ENCODE measurements at regions not wholly inside any gene's neighbourhood (a gene's known extent, or its start where the extent isn't known, plus 50 kb on each side); places are given as distances from the start of the nearest gene placed in this dataset.
"Not testable (repeated sequence)": the region's sequence is repeated elsewhere in the genome, so short reads cannot be mapped to it uniquely, and the experiment has no call there.

DNA sequence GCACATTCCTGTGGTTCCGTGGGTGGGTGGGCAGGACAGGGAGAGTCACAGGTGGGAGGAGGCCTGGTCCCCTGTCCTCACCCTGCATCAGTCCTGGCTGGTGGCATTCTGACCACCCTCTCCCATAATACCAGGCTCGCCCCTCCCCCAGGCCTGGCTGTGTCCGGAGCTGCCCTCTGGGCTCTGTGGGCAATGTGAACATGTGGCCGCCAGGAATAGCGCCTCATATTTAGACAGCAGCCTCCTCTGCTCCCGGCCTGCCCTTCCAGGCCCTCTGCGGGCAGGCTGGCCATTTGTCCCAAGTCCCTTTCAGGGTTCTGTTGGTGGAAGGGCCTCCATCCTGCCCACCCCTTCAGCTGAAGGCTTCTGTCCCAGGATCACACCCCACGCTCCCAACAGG is 4482.2 kb upstream of the TPTE start:
- H3K36me3 Mint-ChIP-seq (ENCODE audit: low read depth); H3K4me1 Mint-ChIP-seq (ENCODE audit: low read depth); H3K4me3 Mint-ChIP-seq (ENCODE audit: unreplicated experiment); H3K27me3 Mint-ChIP-seq (ENCODE audit: low read depth); H3K27ac Mint-ChIP-seq (ENCODE audit: unreplicated experiment); DNase-seq (ENCODE audit: low spot score); H3K9me3 Mint-ChIP-seq (ENCODE audit: low read depth): not testable (repeated sequence)

DNA sequence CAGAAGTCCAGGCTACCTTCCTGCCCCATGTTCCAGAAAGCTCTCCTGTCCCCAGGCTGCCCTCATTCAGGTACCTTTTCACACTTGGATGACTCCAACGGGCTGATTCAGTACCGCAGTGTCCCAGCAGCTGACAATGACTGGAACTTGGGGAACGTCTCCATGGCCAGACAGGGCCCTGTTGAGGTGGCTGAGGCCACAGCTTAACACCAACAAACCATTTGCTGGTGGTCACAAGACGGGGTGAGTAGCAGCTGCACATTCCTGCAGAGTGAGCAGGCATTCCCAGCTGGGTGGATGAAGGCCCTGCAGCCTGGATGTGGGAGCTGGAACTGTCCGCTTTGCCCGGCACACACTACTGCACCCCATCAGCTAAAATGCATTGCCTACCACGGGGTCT is 4481.3 kb upstream of the TPTE start:
- not testable (repeated sequence) for DNase-seq (ENCODE audit: low spot score); H3K27me3 Mint-ChIP-seq (ENCODE audit: low read depth); H3K27ac Mint-ChIP-seq (ENCODE audit: unreplicated experiment); H3K36me3 Mint-ChIP-seq (ENCODE audit: low read depth); H3K9me3 Mint-ChIP-seq (ENCODE audit: low read depth); H3K4me3 Mint-ChIP-seq (ENCODE audit: unreplicated experiment); H3K4me1 Mint-ChIP-seq (ENCODE audit: low read depth)

DNA sequence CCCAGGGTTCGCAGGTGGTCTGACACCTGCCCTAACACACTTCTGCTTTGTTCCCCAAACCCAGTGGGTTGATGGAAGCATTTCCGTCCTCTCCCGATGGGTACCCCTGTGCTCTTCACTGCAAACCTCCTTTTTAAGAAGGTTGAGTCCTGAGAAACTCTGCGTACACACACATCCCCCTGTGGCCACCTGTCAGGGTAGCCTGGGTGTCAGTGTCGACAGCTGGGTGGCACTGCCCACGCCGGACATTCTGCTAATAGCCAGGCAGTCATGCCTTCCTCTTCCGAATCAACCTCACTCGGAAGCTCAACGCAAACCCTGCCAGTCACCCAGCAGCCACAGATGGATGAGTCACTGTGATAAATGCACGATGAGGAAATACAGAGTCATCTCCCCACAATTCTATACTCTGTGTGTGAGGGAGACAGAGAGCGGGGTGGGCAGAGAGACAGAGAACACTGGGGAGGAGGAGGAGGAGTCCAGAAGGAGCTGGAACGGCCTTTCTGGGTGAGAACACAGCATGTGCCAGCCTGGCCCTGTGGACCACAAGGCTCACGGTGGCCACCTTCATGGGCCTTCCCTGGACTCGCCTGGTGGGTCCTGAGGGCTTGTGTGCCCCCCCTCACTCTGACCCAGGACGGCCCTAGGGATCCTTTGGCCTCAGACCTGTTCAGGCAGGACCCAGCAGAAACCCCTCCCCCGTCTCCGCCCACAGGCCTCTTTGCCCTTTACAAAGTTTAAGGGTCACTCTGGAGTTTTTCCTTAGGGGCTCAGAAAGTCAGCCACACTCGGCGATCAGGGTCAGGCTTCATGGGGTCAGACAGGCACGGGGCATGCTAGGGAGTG is 4477.7 kb upstream of the TPTE start:
- not testable (repeated sequence) for H3K36me3 Mint-ChIP-seq (ENCODE audit: low read depth); H3K9me3 Mint-ChIP-seq (ENCODE audit: low read depth); H3K27ac Mint-ChIP-seq (ENCODE audit: unreplicated experiment); H3K4me3 Mint-ChIP-seq (ENCODE audit: unreplicated experiment); H3K27me3 Mint-ChIP-seq (ENCODE audit: low read depth); H3K4me1 Mint-ChIP-seq (ENCODE audit: low read depth); DNase-seq (ENCODE audit: low spot score)

DNA sequence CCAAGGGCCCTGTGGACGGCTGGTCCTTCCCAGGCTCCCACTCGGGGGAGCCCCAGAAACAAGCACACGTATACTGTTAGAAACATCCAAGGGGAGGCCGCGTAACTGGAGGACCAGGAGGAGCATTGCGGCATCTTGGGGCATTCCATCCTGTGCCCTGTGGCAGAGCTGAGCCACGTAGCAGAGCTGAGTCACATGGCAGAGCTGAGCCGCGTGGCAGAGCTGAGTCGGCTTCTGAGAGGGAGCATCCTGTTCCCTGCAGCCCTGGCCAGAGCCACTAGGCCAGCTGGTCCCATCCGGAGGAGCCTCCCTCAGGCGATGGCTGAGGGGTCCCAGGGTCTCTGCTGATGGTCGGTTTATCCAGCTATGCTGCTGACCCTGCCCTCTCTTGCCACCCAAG is 4476.7 kb upstream of the TPTE start:
- H3K4me3 Mint-ChIP-seq (ENCODE audit: unreplicated experiment); H3K9me3 Mint-ChIP-seq (ENCODE audit: low read depth); H3K36me3 Mint-ChIP-seq (ENCODE audit: low read depth); H3K27ac Mint-ChIP-seq (ENCODE audit: unreplicated experiment); H3K27me3 Mint-ChIP-seq (ENCODE audit: low read depth); H3K4me1 Mint-ChIP-seq (ENCODE audit: low read depth); DNase-seq (ENCODE audit: low spot score): not testable (repeated sequence)

DNA sequence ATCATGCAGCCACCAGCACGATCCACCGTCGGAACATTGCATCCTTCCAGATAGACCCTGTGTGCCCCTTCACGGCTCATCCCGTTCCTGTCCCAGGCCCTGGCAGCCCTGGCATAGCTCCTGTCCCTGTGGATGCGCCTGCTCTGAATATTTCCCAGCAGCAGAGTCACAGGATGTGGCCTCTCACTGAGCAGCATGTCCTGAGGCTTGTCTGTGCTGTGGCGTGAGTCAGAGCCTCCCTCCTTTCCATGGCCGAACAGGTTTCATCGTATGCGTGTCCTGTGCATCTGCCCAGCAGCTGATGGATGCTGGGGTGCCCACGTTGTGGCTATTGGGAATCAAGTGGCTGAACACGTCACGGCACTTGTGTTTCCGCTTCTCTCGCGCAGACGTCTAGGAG is 4471.5 kb upstream of the TPTE start:
- not testable (repeated sequence) for DNase-seq (ENCODE audit: low spot score); H3K4me3 Mint-ChIP-seq (ENCODE audit: unreplicated experiment); H3K27ac Mint-ChIP-seq (ENCODE audit: unreplicated experiment); H3K36me3 Mint-ChIP-seq (ENCODE audit: low read depth); H3K9me3 Mint-ChIP-seq (ENCODE audit: low read depth); H3K4me1 Mint-ChIP-seq (ENCODE audit: low read depth); H3K27me3 Mint-ChIP-seq (ENCODE audit: low read depth)

DNA sequence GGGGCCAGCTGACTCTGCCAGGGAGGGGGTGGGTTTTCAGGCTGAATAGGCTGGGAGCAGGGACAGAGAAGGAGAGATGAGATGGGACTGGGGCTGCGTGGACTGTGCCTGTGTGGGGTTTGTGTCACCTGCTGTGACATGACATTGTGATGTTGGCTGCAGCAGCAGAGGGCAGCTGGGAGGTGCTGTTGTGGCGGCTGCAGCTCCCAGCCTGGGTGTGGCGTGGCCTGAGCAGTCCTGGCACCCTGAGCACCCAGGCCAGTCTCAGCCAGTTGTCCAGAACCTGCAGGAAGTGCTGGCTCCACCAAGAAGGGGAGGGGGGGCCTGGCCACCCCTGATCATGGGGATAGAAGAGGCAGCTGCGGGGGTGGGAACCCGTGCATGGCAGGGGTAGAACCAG is 4469.3 kb upstream of the TPTE start:
- not testable (repeated sequence) for H3K27ac Mint-ChIP-seq (ENCODE audit: unreplicated experiment); H3K27me3 Mint-ChIP-seq (ENCODE audit: low read depth); H3K4me3 Mint-ChIP-seq (ENCODE audit: unreplicated experiment); H3K36me3 Mint-ChIP-seq (ENCODE audit: low read depth); H3K9me3 Mint-ChIP-seq (ENCODE audit: low read depth); H3K4me1 Mint-ChIP-seq (ENCODE audit: low read depth); DNase-seq (ENCODE audit: low spot score)

DNA sequence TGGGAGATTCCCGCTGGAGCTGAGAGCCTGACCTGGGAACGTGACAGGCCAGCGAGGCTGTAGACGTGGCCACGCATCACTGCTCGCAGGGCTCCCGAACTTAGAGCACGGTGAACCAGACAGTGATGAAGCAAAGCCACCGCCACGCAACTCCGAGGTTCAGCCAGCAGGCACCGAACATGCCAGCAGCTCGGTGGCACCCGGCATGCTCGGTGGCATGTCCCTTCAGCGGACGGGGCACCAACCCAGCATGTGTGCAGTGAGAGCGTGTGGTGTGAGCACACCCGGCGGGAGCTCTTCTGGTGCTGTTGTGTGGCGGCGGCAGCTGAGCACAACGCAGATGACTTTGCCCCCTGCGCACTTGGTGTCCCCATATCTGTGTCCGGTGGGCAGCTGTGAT is 4468.2 kb upstream of the TPTE start:
- H3K4me1 Mint-ChIP-seq (ENCODE audit: low read depth); DNase-seq (ENCODE audit: low spot score); H3K27ac Mint-ChIP-seq (ENCODE audit: unreplicated experiment); H3K36me3 Mint-ChIP-seq (ENCODE audit: low read depth); H3K9me3 Mint-ChIP-seq (ENCODE audit: low read depth); H3K4me3 Mint-ChIP-seq (ENCODE audit: unreplicated experiment); H3K27me3 Mint-ChIP-seq (ENCODE audit: low read depth): not testable (repeated sequence)

DNA sequence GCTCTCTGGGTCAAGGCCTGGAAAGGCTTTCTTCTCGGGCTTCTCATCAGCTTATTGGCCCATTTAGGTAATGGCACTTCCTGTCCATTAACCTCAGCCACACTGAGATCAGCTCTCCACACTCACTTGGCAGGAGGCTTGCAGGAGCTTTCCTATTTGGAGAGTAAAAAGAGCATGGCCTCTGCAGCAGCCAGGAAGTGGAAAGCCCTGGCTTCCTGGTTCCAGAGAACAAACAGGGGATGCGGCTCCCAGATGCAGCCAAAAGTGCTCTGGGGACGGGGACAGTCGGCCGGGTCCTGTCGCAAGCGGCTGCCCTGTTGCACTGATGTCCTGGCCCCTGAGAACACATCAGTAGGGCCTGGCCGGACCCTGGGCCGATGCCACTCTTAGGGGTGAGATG is 4462.4 kb upstream of the TPTE start:
- H3K36me3 Mint-ChIP-seq (ENCODE audit: low read depth); H3K4me1 Mint-ChIP-seq (ENCODE audit: low read depth); H3K4me3 Mint-ChIP-seq (ENCODE audit: unreplicated experiment); H3K27me3 Mint-ChIP-seq (ENCODE audit: low read depth); DNase-seq (ENCODE audit: low spot score); H3K27ac Mint-ChIP-seq (ENCODE audit: unreplicated experiment); H3K9me3 Mint-ChIP-seq (ENCODE audit: low read depth): not testable (repeated sequence)

DNA sequence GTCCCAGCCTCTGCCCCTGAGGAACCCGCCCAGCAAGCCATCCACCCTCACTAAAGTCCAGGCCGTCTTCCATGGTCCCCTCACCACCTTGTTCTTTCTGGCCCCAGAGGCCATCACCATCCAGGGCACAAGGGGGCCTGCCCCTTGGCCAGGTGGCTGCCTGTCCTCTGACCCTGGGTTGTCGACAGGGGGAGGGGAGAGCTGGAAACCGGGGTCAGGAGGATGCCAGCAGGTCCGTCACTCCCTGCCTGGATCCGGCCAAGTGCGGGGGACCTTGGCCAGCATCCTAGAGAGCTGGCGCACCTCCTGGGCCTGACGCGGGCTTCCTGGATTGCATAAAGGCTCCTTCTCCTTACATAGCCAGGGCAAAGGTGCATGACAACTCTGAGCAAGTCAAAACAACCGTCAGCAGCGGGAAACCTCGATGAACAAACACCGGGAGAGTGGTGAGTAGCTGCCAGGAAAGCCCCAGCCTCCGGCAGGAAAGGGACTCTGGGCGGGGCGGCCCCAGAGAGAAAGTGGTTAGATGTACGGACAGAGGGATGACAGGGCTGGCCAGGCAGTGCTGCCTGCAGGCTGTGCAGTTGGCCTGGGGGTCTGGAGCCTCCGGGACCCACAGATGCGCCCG is 4461.2 kb upstream of the TPTE start:
- H3K4me3 Mint-ChIP-seq (ENCODE audit: unreplicated experiment); H3K9me3 Mint-ChIP-seq (ENCODE audit: low read depth); DNase-seq (ENCODE audit: low spot score); H3K27ac Mint-ChIP-seq (ENCODE audit: unreplicated experiment); H3K4me1 Mint-ChIP-seq (ENCODE audit: low read depth); H3K36me3 Mint-ChIP-seq (ENCODE audit: low read depth); H3K27me3 Mint-ChIP-seq (ENCODE audit: low read depth): not testable (repeated sequence)

DNA sequence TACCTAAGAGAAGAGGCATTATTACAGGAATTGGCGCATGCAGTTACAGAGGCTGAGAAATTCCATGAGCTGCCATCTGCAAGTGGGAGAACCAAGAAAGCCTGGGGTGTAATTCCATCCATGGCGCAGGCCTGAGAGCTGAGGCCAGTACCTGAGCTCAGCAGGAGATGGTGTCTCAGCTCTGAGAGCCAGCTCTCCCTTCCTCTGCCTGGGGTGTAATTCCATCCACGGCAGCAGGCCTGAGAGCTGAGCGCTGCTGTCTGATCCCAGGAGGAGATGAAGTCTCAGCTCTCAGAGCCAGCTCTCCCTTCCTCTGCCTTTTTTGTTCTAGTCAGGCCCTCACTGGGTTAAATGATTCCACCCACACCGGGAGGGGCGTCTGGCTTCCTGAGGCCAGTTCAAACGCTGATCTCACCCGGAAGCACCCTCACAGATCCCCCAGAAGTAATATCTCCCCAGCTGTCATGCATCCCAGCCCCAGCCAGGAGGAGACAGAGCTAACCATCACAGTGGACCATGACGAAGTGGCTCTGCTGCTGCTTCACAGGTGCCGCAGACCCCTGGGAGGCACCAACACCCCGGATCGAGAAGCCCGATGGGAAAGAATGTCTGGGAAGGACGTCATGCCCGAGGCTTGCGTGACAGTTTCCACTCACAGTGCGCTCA is 4454.9 kb upstream of the TPTE start:
- H3K9me3 Mint-ChIP-seq (ENCODE audit: low read depth); H3K36me3 Mint-ChIP-seq (ENCODE audit: low read depth); H3K27me3 Mint-ChIP-seq (ENCODE audit: low read depth); H3K4me1 Mint-ChIP-seq (ENCODE audit: low read depth); H3K4me3 Mint-ChIP-seq (ENCODE audit: unreplicated experiment); H3K27ac Mint-ChIP-seq (ENCODE audit: unreplicated experiment); DNase-seq (ENCODE audit: low spot score): not testable (repeated sequence)

DNA sequence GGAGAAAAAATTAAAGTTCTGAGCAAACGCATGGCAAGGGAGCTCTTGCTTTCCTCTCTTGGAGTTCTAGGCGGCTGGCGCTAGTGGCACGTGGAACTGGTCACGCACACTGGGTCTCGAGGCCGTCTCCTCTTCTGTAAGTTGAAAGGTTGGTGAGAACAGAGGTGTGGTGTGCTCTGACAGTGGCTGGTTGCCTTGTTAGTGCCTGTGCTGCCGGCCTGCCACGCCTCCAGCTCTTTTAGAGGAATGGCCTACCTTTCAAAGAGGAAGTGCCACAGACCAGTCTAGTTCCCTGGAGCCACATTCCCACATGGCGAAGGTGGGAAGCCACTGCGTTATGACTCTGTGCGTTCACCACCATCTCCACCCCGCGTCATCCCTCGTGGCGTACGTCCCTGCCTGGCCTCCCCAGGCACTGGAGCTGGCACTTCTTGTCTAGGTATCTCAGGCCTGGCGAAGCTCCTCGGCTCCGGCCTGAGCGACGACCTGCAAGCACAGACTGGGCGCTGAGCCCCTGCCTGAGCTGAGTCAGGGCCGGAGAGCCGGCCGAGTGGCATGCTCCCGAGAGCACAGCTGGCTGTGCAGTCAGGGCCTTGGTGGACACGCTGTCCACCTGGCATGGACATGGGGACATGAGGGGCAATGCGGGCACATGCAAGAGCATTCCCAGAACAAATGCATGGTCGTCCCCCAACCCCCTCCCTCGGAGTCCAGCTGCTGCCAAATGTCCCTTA is 4453.1 kb upstream of the TPTE start:
- not testable (repeated sequence) for H3K36me3 Mint-ChIP-seq (ENCODE audit: low read depth); H3K4me1 Mint-ChIP-seq (ENCODE audit: low read depth); H3K4me3 Mint-ChIP-seq (ENCODE audit: unreplicated experiment); DNase-seq (ENCODE audit: low spot score); H3K27me3 Mint-ChIP-seq (ENCODE audit: low read depth); H3K9me3 Mint-ChIP-seq (ENCODE audit: low read depth); H3K27ac Mint-ChIP-seq (ENCODE audit: unreplicated experiment)

DNA sequence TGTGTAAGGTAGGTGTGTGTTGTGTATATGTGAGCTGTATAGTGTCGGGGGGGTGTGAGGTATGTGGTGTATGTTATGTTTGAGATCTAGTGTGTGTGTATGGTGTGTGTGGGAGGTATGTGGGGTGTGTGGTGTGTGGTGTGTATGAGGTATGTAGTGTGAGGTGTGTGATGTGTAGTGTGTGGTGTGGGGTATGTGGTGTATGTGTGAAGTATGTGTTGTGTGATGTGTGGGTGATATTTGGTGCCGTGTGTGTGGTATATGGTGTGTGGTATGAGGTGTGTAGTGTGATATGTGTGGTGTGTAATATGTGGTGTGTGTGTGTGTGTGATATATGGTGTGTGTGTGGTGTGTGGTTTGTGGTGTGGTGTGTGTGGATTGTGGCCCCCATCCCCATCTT is 4451.2 kb upstream of the TPTE start:
- H3K36me3 Mint-ChIP-seq (ENCODE audit: low read depth); H3K4me1 Mint-ChIP-seq (ENCODE audit: low read depth); DNase-seq (ENCODE audit: low spot score); H3K4me3 Mint-ChIP-seq (ENCODE audit: unreplicated experiment); H3K9me3 Mint-ChIP-seq (ENCODE audit: low read depth); H3K27me3 Mint-ChIP-seq (ENCODE audit: low read depth): not testable (repeated sequence)
- peak overlapping the region; percentile 22 for H3K27ac Mint-ChIP-seq (ENCODE audit: unreplicated experiment)
